ENCODE measurements at regions not wholly inside any gene's neighbourhood (a gene's known extent, or its start where the extent isn't known, plus 50 kb on each side); places are given as distances from the start of the nearest gene placed in this dataset.

DNA sequence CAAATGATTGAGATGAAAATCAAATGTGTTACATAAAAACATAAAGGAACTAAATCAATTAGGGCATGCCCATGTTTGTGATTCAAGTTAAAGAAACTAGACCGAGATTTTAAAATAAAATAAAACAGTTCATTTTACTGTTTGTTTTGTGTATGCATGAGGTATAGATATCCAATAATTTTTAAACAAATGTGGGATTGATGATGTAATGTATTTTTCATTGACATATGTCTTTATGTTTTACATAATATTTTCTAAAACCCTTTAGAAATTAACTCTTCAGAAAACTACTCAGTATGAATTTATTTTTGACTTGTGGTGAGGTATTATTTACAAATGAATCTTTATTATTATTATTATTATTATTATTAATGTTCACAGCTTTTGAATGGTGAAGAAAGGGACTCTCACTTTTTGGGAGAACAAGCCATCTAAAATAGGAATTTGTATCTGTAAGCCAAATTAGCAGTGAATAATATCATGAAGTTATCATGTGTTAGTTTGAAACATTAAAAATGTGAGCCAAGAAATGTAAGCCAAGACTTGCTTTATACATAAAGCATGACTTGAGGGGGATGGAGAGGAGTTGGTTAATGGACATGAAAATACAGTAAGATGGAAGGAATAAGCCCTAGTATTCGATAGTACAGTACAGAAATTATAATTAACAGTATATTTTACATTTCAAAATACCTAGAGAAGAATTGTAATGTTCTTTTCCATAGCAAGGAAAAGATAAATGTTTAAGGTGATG is 355.0 kb downstream of the CDH10 start (continued):
- no peak for TF ChIP-seq CSDC2 (CRISPR knock-in tag; IDR thresholded peaks at IDR 0.05)

DNA sequence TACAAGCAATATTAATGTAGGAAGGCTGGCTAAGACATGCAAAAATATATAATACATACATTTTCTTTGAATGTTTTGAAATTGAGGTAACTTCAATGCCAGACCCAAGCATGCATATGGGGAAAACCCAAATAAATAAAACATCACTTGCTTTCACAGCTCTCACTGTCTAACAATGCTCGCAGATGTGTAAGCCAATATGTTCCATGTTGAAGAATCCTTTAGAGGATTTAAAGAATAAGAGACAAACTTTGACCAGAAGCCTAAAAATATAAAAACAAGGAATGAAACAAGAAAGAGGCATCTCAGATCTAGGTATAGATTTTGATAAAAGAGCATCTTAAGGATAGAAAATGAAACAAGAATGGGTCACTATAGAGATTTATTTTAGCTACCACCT is 354.2 kb downstream of the CDH10 start:
- no peak for ATAC-seq
- TF ChIP-seq ZNF8 (CRISPR knock-in tag; IDR thresholded peaks at IDR 0.05) (no peak), RARB (CRISPR knock-in tag; IDR thresholded peaks at IDR 0.05) (no peak), BACH2 (CRISPR knock-in tag; IDR thresholded peaks at IDR 0.05; ENCODE audit: borderline replicate concordance) (no peak), ZFP30 (CRISPR knock-in tag; IDR thresholded peaks at IDR 0.05) (no peak), ZNF565 (CRISPR knock-in tag; conservative IDR thresholded peaks at IDR 0.05; ENCODE audit: low read depth) (no peak), ESRRG (CRISPR knock-in tag; IDR thresholded peaks at IDR 0.05) (no peak), ZC3H10 (CRISPR knock-in tag; IDR thresholded peaks at IDR 0.05) (no peak), ISL1 (CRISPR knock-in tag; IDR thresholded peaks at IDR 0.05) (no peak), ZNF70 (CRISPR knock-in tag; IDR thresholded peaks at IDR 0.05) (no peak), CSDC2 (CRISPR knock-in tag; IDR thresholded peaks at IDR 0.05) (no peak), SNAI2 (CRISPR knock-in tag; IDR thresholded peaks at IDR 0.05) (no peak), ARNTL (CRISPR knock-in tag; IDR thresholded peaks at IDR 0.05; ENCODE audit: borderline replicate concordance, low read depth) (no peak)
- TF ChIP-seq, protein P1, sequence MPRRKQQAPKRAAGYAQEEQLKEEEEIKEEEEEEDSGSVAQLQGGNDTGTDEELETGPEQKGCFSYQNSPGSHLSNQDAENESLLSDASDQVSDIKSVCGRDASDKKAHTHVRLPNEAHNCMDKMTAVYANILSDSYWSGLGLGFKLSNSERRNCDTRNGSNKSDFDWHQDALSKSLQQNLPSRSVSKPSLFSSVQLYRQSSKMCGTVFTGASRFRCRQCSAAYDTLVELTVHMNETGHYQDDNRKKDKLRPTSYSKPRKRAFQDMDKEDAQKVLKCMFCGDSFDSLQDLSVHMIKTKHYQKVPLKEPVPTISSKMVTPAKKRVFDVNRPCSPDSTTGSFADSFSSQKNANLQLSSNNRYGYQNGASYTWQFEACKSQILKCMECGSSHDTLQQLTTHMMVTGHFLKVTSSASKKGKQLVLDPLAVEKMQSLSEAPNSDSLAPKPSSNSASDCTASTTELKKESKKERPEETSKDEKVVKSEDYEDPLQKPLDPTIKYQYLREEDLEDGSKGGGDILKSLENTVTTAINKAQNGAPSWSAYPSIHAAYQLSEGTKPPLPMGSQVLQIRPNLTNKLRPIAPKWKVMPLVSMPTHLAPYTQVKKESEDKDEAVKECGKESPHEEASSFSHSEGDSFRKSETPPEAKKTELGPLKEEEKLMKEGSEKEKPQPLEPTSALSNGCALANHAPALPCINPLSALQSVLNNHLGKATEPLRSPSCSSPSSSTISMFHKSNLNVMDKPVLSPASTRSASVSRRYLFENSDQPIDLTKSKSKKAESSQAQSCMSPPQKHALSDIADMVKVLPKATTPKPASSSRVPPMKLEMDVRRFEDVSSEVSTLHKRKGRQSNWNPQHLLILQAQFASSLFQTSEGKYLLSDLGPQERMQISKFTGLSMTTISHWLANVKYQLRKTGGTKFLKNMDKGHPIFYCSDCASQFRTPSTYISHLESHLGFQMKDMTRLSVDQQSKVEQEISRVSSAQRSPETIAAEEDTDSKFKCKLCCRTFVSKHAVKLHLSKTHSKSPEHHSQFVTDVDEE (CRISPR knock-in tag; IDR thresholded peaks at IDR 0.05) = no peak
- TF ChIP-seq, protein P2, sequence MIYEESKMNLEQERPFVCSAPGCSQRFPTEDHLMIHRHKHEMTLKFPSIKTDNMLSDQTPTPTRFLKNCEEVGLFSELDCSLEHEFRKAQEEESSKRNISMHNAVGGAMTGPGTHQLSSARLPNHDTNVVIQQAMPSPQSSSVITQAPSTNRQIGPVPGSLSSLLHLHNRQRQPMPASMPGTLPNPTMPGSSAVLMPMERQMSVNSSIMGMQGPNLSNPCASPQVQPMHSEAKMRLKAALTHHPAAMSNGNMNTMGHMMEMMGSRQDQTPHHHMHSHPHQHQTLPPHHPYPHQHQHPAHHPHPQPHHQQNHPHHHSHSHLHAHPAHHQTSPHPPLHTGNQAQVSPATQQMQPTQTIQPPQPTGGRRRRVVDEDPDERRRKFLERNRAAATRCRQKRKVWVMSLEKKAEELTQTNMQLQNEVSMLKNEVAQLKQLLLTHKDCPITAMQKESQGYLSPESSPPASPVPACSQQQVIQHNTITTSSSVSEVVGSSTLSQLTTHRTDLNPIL (CRISPR knock-in tag; IDR thresholded peaks at IDR 0.05; ENCODE audit: low read depth) = no peak
- TF ChIP-seq, protein P3, sequence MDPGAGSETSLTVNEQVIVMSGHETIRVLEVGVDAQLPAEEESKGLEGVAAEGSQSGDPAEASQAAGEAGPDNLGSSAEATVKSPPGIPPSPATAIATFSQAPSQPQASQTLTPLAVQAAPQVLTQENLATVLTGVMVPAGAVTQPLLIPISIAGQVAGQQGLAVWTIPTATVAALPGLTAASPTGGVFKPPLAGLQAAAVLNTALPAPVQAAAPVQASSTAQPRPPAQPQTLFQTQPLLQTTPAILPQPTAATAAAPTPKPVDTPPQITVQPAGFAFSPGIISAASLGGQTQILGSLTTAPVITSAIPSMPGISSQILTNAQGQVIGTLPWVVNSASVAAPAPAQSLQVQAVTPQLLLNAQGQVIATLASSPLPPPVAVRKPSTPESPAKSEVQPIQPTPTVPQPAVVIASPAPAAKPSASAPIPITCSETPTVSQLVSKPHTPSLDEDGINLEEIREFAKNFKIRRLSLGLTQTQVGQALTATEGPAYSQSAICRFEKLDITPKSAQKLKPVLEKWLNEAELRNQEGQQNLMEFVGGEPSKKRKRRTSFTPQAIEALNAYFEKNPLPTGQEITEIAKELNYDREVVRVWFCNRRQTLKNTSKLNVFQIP (CRISPR knock-in tag; IDR thresholded peaks at IDR 0.05; ENCODE audit: borderline replicate concordance, low read depth) = no peak

DNA sequence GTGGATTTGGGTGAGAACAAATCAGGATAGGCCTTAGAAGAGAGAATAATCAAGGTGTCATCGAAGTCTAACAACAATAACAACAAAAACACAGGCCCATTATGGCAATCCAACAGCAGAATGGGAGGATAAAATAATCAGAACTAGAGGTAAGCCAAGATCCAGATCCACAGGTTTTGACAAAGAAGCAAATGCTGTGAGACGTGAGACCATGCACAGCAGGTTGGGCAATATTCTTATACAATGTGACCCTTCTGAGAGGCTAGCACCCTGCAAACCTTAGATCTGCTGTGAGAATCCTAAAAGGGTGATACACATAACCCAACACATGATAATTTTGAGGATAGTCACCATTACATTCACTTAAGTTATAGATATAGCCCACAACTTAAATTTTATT is 352.9 kb downstream of the CDH10 start:
- no peak for ATAC-seq
- TF ChIP-seq BACH2 (CRISPR knock-in tag; IDR thresholded peaks at IDR 0.05; ENCODE audit: borderline replicate concordance) (no peak), RARB (CRISPR knock-in tag; IDR thresholded peaks at IDR 0.05) (no peak), GLIS3 (CRISPR knock-in tag; IDR thresholded peaks at IDR 0.05) (no peak), ZFP30 (CRISPR knock-in tag; IDR thresholded peaks at IDR 0.05) (no peak), PPARA (CRISPR knock-in tag; IDR thresholded peaks at IDR 0.05; ENCODE audit: borderline replicate concordance) (no peak), ESRRG (CRISPR knock-in tag; IDR thresholded peaks at IDR 0.05) (no peak), ZNF70 (CRISPR knock-in tag; IDR thresholded peaks at IDR 0.05) (no peak), ZC3H10 (CRISPR knock-in tag; IDR thresholded peaks at IDR 0.05) (no peak), ZFP3 (CRISPR knock-in tag; IDR thresholded peaks at IDR 0.05) (no peak), SNAI2 (CRISPR knock-in tag; IDR thresholded peaks at IDR 0.05) (no peak), OSR1 (CRISPR knock-in tag; IDR thresholded peaks at IDR 0.05) (no peak), ISL1 (CRISPR knock-in tag; IDR thresholded peaks at IDR 0.05) (no peak)
- TF ChIP-seq, protein P4, sequence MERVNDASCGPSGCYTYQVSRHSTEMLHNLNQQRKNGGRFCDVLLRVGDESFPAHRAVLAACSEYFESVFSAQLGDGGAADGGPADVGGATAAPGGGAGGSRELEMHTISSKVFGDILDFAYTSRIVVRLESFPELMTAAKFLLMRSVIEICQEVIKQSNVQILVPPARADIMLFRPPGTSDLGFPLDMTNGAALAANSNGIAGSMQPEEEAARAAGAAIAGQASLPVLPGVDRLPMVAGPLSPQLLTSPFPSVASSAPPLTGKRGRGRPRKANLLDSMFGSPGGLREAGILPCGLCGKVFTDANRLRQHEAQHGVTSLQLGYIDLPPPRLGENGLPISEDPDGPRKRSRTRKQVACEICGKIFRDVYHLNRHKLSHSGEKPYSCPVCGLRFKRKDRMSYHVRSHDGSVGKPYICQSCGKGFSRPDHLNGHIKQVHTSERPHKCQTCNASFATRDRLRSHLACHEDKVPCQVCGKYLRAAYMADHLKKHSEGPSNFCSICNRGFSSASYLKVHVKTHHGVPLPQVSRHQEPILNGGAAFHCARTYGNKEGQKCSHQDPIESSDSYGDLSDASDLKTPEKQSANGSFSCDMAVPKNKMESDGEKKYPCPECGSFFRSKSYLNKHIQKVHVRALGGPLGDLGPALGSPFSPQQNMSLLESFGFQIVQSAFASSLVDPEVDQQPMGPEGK (CRISPR knock-in tag; IDR thresholded peaks at IDR 0.05; ENCODE audit: borderline replicate concordance) = no peak
- TF ChIP-seq, protein P1 (CRISPR knock-in tag; IDR thresholded peaks at IDR 0.05) = no peak
- TF ChIP-seq, protein P5, sequence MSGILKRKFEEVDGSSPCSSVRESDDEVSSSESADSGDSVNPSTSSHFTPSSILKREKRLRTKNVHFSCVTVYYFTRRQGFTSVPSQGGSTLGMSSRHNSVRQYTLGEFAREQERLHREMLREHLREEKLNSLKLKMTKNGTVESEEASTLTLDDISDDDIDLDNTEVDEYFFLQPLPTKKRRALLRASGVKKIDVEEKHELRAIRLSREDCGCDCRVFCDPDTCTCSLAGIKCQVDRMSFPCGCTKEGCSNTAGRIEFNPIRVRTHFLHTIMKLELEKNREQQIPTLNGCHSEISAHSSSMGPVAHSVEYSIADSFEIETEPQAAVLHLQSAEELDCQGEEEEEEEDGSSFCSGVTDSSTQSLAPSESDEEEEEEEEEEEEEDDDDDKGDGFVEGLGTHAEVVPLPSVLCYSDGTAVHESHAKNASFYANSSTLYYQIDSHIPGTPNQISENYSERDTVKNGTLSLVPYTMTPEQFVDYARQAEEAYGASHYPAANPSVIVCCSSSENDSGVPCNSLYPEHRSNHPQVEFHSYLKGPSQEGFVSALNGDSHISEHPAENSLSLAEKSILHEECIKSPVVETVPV (CRISPR knock-in tag; IDR thresholded peaks at IDR 0.05) = no peak
- TF ChIP-seq, protein P2 (CRISPR knock-in tag; IDR thresholded peaks at IDR 0.05; ENCODE audit: low read depth) = no peak
- TF ChIP-seq, protein P3 (CRISPR knock-in tag; IDR thresholded peaks at IDR 0.05; ENCODE audit: borderline replicate concordance, low read depth) = no peak

Data from SK-N-SH treated with all-trans-retinoic acid at 6 μM for 48 hours (cell line).